WTC11 (cell line): ENCODE measurements at regions not wholly inside any gene's neighbourhood (a gene's known extent, or its start where the extent isn't known, plus 50 kb on each side); places are given as distances from the start of the nearest gene placed in this dataset.

ENCODE experiments used
- ATAC-seq: fragments of 200-7000 bp; cut with Tn5 transposase; 2 replicates; pipeline ENCODE4 v1.10.0; 2021; ENCODE audit warnings: mild to moderate bottlenecking, moderate library complexity
- CTCF ChIA-PET: fragments of 300-600 bp; sonication (Branson Sonifier 250); formaldehyde crosslinking; loops from one replicate; lab custom pipeline; 2021; ENCODE audit warnings: antibody characterized with exemption; lab: Charles Lee
- POLR2A ChIA-PET: fragments of 350-600 bp; sonication (Branson Sonifier 250); formaldehyde crosslinking; loops from one replicate; lab custom pipeline; 2021; ENCODE audit warnings: antibody characterized with exemption; lab: Charles Lee
- DNase-seq: peaks from one replicate; pipeline ENCODE4 v3.0.0; 2021; ENCODE audit warnings: low spot score
- H3K27ac Mint-ChIP-seq: 2 replicates; pipeline ENCODE4 v1.8.0; 2021; ENCODE audit warnings: mixed read lengths
- H3K27me3 Mint-ChIP-seq: 2 replicates; pipeline ENCODE4 v1.8.0; 2021; ENCODE audit warnings: low read depth, mild to moderate bottlenecking, moderate library complexity, mixed read lengths
- H3K36me3 Mint-ChIP-seq: 2 replicates; pipeline ENCODE4 v1.8.0; 2021; ENCODE audit warnings: mixed read lengths
- H3K4me1 Mint-ChIP-seq: 2 replicates; pipeline ENCODE4 v1.8.0; 2022; ENCODE audit warnings: mixed read lengths
- H3K4me3 Mint-ChIP-seq: 2 replicates; pipeline ENCODE4 v1.8.0; 2021; ENCODE audit warnings: mild to moderate bottlenecking, moderate library complexity, mixed read lengths
- H3K9me3 Mint-ChIP-seq: 2 replicates; pipeline ENCODE4 v1.8.0; 2021; ENCODE audit warnings: mixed read lengths
- AFF4 ChIP-seq: sonication (generic); formaldehyde crosslinking; IDR thresholded peaks from 2 replicates; pipeline ENCODE4 v1.8.1; 2023; ENCODE audit warnings: mild to moderate bottlenecking, missing genetic modification reagents, borderline replicate concordance
- ATF1 ChIP-seq: sonication (generic); formaldehyde crosslinking; IDR thresholded peaks from 2 replicates; pipeline ENCODE4 v1.8.1; 2023; ENCODE audit warnings: mild to moderate bottlenecking, moderate library complexity, missing genetic modification reagents
- E2F5 ChIP-seq: sonication (generic); formaldehyde crosslinking; IDR thresholded peaks from 2 replicates; pipeline ENCODE4 v1.8.1; 2022; ENCODE audit warnings: mild to moderate bottlenecking, moderate library complexity, missing genetic modification reagents
- ESRRA ChIP-seq: sonication (generic); formaldehyde crosslinking; IDR thresholded peaks from 2 replicates; pipeline ENCODE4 v1.8.1; 2022; ENCODE audit warnings: mild to moderate bottlenecking, missing genetic modification reagents, borderline replicate concordance
- ETV6 ChIP-seq: sonication (generic); formaldehyde crosslinking; IDR thresholded peaks from 2 replicates; pipeline ENCODE4 v1.8.1; 2022; ENCODE audit warnings: mild to moderate bottlenecking, missing genetic modification reagents
- GRHL2 ChIP-seq: fragments of 250-450 bp; sonication (Bioruptor Pico); IDR thresholded peaks from 2 replicates; pipeline ENCODE4 v1.8.0; 2022; ENCODE audit warnings: mild to moderate bottlenecking, moderate library complexity; ENCODE audit not compliant: insufficient replicate concordance, severe bottlenecking
- GTF2I ChIP-seq: fragments of 250-450 bp; sonication (Bioruptor Pico); conservative IDR thresholded peaks from 2 replicates; pipeline ENCODE4 v1.4.0; 2021; ENCODE audit warnings: mild to moderate bottlenecking
- KAT7 ChIP-seq: sonication (generic); formaldehyde crosslinking; IDR thresholded peaks from 2 replicates; pipeline ENCODE4 v1.8.1; 2023; ENCODE audit warnings: missing genetic modification reagents, mild to moderate bottlenecking, borderline replicate concordance
- MXD4 ChIP-seq: fragments of 250-450 bp; sonication (Bioruptor Pico); IDR thresholded peaks from 2 replicates; pipeline ENCODE4 v1.8.0; 2021; ENCODE audit warnings: mild to moderate bottlenecking, moderate library complexity, borderline replicate concordance
- MYBL2 ChIP-seq: sonication (generic); formaldehyde crosslinking; IDR thresholded peaks from 2 replicates; pipeline ENCODE4 v1.8.1; 2023; ENCODE audit warnings: mild to moderate bottlenecking, moderate library complexity, missing genetic modification reagents
- NFATC4 ChIP-seq: fragments of 250-450 bp; sonication (Bioruptor Pico); IDR thresholded peaks from 2 replicates; pipeline ENCODE4 v1.9.0; 2021; ENCODE audit warnings: mild to moderate bottlenecking
- NR1H2 ChIP-seq: sonication (generic); formaldehyde crosslinking; IDR thresholded peaks from 2 replicates; pipeline ENCODE4 v1.9.0; 2021; ENCODE audit warnings: mild to moderate bottlenecking, moderate library complexity, missing genetic modification reagents
- PRDM15 ChIP-seq: sonication (generic); formaldehyde crosslinking; IDR thresholded peaks from 2 replicates; pipeline ENCODE4 v1.8.0; 2022; ENCODE audit warnings: missing genetic modification reagents
- RELA ChIP-seq: sonication (generic); formaldehyde crosslinking; IDR thresholded peaks from 2 replicates; pipeline ENCODE4 v1.8.1; 2022; ENCODE audit warnings: missing genetic modification reagents, mild to moderate bottlenecking, borderline replicate concordance
- SMAD3 ChIP-seq: sonication (generic); formaldehyde crosslinking; IDR thresholded peaks from 2 replicates; pipeline ENCODE4 v1.8.0; 2022; ENCODE audit warnings: missing genetic modification reagents, mild to moderate bottlenecking, borderline replicate concordance
- SOX15 ChIP-seq: fragments of 250-450 bp; sonication (Bioruptor Pico); IDR thresholded peaks from 2 replicates; pipeline ENCODE4 v1.9.0; 2021; ENCODE audit warnings: mild to moderate bottlenecking
- SP1 ChIP-seq: sonication (generic); formaldehyde crosslinking; conservative IDR thresholded peaks from 2 replicates; pipeline ENCODE4 v1.8.1; 2022; ENCODE audit warnings: missing genetic modification reagents
- TCF7 ChIP-seq: sonication (generic); formaldehyde crosslinking; IDR thresholded peaks from 2 replicates; pipeline ENCODE4 v1.8.0; 2022; ENCODE audit warnings: mild to moderate bottlenecking, low read depth, missing genetic modification reagents, moderate library complexity
- TEAD4 ChIP-seq: sonication (generic); formaldehyde crosslinking; IDR thresholded peaks from 2 replicates; pipeline ENCODE4 v1.8.0; 2022; ENCODE audit warnings: mild to moderate bottlenecking, missing genetic modification reagents
- TP53 ChIP-seq: sonication (generic); formaldehyde crosslinking; IDR thresholded peaks from 2 replicates; pipeline ENCODE4 v1.8.1; 2023; ENCODE audit warnings: mild to moderate bottlenecking, missing genetic modification reagents
- ZNF138 ChIP-seq: sonication (generic); formaldehyde crosslinking; conservative IDR thresholded peaks from 2 replicates; pipeline ENCODE4 v1.8.1; 2022; ENCODE audit warnings: mild to moderate bottlenecking, moderate library complexity, missing genetic modification reagents
- ZNF232 ChIP-seq: sonication (generic); formaldehyde crosslinking; IDR thresholded peaks from 2 replicates; pipeline ENCODE4 v1.8.0; 2022; ENCODE audit warnings: mild to moderate bottlenecking, missing genetic modification reagents
- ZSCAN18 ChIP-seq: fragments of 250-450 bp; sonication (Bioruptor Pico); IDR thresholded peaks from 2 replicates; pipeline ENCODE4 v2.1.2; 2022; ENCODE audit warnings: mild to moderate bottlenecking, moderate library complexity
- TF ChIP-seq, protein P1 (sequence below): sonication (generic); formaldehyde crosslinking; IDR thresholded peaks from 2 replicates; pipeline ENCODE4 v1.8.1; 2022; ENCODE audit warnings: low read depth, missing genetic modification reagents, borderline replicate concordance
- TF ChIP-seq, protein P2 (sequence below): fragments of 250-450 bp; sonication (Bioruptor Pico); IDR thresholded peaks from 2 replicates; pipeline ENCODE4 v1.9.0; 2021; ENCODE audit warnings: mild to moderate bottlenecking

DNA sequence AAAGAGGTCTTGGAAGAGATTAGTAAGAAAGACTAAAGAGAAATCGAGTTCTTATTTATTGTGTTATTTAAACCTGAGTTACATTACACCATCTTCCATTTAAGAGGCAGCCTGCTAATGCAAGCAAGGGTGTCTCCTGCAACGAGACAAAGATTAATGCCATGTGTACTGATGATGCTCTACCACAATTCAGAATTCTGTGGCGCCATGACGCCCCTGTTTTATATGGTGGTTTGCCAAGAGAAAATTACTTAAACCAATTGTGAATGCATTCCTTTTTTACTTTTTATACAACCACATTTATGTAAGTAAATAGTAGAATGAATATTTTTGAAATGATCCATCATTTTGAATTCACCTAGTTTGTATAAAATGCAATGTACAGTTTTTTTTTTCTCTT is 356.1 kb upstream of the ZEB2 start:
- H3K27ac Mint-ChIP-seq: no peak overlapping the region; the same call in 1 of the 2 replicates
- peaks cover 1% of the 10 kb centered on the region for H3K9me3 Mint-ChIP-seq
- H3K4me3 Mint-ChIP-seq: no peak overlapping the region
- H3K27me3 Mint-ChIP-seq: no peaks in the 10 kb centered on the region
- H3K4me1 Mint-ChIP-seq: peaks cover 9% of the 10 kb centered on the region
- DNase-seq (no peak), ATAC-seq (no peak)
- ChIA-PET POLR2A (no interaction called here), CTCF (interaction anchor here (1.2 kb wide), 1 partner anchor 427 kb away, joined by 3 read pairs; no protein-coding TSS in a partner anchor)
- H3K36me3 Mint-ChIP-seq: no peaks in the 10 kb centered on the region
- TF ChIP-seq ZSCAN18 (CRISPR knock-in tag): no peak
- TF ChIP-seq ZNF232 (CRISPR knock-in tag): no peak
- no peak for TF ChIP-seq NR1H2 (CRISPR knock-in tag)
- TF ChIP-seq MYBL2: no peak
- TF ChIP-seq, protein P1, sequence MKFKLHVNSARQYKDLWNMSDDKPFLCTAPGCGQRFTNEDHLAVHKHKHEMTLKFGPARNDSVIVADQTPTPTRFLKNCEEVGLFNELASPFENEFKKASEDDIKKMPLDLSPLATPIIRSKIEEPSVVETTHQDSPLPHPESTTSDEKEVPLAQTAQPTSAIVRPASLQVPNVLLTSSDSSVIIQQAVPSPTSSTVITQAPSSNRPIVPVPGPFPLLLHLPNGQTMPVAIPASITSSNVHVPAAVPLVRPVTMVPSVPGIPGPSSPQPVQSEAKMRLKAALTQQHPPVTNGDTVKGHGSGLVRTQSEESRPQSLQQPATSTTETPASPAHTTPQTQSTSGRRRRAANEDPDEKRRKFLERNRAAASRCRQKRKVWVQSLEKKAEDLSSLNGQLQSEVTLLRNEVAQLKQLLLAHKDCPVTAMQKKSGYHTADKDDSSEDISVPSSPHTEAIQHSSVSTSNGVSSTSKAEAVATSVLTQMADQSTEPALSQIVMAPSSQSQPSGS (CRISPR knock-in tag): no peak
- no peak for TF ChIP-seq AFF4 (CRISPR knock-in tag)
- TF ChIP-seq, protein P2, sequence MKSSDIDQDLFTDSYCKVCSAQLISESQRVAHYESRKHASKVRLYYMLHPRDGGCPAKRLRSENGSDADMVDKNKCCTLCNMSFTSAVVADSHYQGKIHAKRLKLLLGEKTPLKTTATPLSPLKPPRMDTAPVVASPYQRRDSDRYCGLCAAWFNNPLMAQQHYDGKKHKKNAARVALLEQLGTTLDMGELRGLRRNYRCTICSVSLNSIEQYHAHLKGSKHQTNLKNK: no peak
- TF ChIP-seq TEAD4: no peak
- TF ChIP-seq ATF1: no peak
- TF ChIP-seq ETV6 (CRISPR knock-in tag): no peak
- TF ChIP-seq NFATC4: no peak
- no peak for TF ChIP-seq GRHL2 (CRISPR knock-in tag)
- no peak for TF ChIP-seq ZNF138 (CRISPR knock-in tag)
- no peak for TF ChIP-seq TCF7 (CRISPR knock-in tag)
- TF ChIP-seq SMAD3 (CRISPR knock-in tag): no peak
- no peak for TF ChIP-seq E2F5
- no peak for TF ChIP-seq KAT7 (CRISPR knock-in tag)

GRCh38 chr2:144875290-144875969 is 355.5 kb upstream of the ZEB2 start:
- Mint-ChIP-seq H3K36me3 (no peaks in the 10 kb centered on the region), H3K4me1 (peaks cover 9% of the 10 kb centered on the region), H3K9me3 (no peaks in the 10 kb centered on the region), H3K27ac (no peak overlapping the region), H3K4me3 (no peak overlapping the region), H3K27me3 (no peaks in the 10 kb centered on the region)
- ChIA-PET POLR2A (no interaction called here), CTCF (interaction anchor here (1.2 kb wide), 1 partner anchor 426 kb away, joined by 3 read pairs; no protein-coding TSS in a partner anchor)
- DNase-seq (no peak), ATAC-seq (no peak)
- no peak for TF ChIP-seq SP1
- no peak for TF ChIP-seq MXD4 (CRISPR knock-in tag)
- TF ChIP-seq SOX15 (CRISPR knock-in tag): no peak
- no peak for TF ChIP-seq ETV6 (CRISPR knock-in tag)
- no peak for TF ChIP-seq TP53 (CRISPR knock-in tag)
- no peak for TF ChIP-seq RELA (CRISPR knock-in tag)
- no peak for TF ChIP-seq SMAD3 (CRISPR knock-in tag)
- no peak for TF ChIP-seq ESRRA (CRISPR knock-in tag)
- no peak for TF ChIP-seq GTF2I (CRISPR knock-in tag)
- TF ChIP-seq PRDM15 (CRISPR knock-in tag): no peak
- TF ChIP-seq TEAD4: no peak
